NOMO-1 treated with dmso at 0.1 percent for 144 hours (cell line): ENCODE measurements at regions not wholly inside any gene's neighbourhood (a gene's known extent, or its start where the extent isn't known, plus 50 kb on each side); places are given as distances from the start of the nearest gene placed in this dataset.

Experiments used
- DNase-seq: peaks from one replicate; lab custom pipeline; 2025; ENCODE audit not compliant: unreplicated experiment; lab: John Stamatoyannopoulos, UW

- DNase-seq: no peak
Measured at GRCh38 chr9:81214975-81215374, 474.4 kb downstream of the TLE1 start.

GRCh38 chr9:81213456-81213855 lies 475.9 kb downstream of the TLE1 start:
- no peak for DNase-seq

- no peak for DNase-seq
Measured at GRCh38 chr9:81211741-81212140, 477.6 kb downstream of the TLE1 start.

GRCh38 chr9:81207651-81208050 lies 481.7 kb downstream of the TLE1 start:
- DNase-seq: no peak

- no peak for DNase-seq
Measured at GRCh38 chr9:81202292-81202691, 487.1 kb downstream of the TLE1 start.

GRCh38 chr9:81195206-81195605 lies 494.1 kb downstream of the TLE1 start:
- DNase-seq: no peak

GRCh38 chr9:81193362-81194339 lies 495.7 kb downstream of the TLE1 start:
- DNase-seq: no peak

- DNase-seq: no peak
Measured at GRCh38 chr9:81191222-81191621, 498.1 kb downstream of the TLE1 start.

- no peak for DNase-seq
Measured at GRCh38 chr9:81190659-81191058, 498.7 kb downstream of the TLE1 start.

- DNase-seq: no peak
Measured at GRCh38 chr9:81183761-81184160, 505.6 kb downstream of the TLE1 start.

- no peak for DNase-seq
Measured at GRCh38 chr9:81182431-81182830, 506.9 kb downstream of the TLE1 start.

- DNase-seq: no peak
Measured at GRCh38 chr9:81174023-81174422, 515.3 kb downstream of the TLE1 start.

GRCh38 chr9:81171689-81172088 lies 517.7 kb downstream of the TLE1 start:
- no peak for DNase-seq

GRCh38 chr9:81162361-81162760 lies 527.0 kb downstream of the TLE1 start:
- no peak for DNase-seq

GRCh38 chr9:81156381-81156780 lies 533.0 kb downstream of the TLE1 start:
- DNase-seq: no peak

- DNase-seq: no peak
Measured at GRCh38 chr9:81150016-81150625, 539.2 kb downstream of the TLE1 start.

- DNase-seq: no peak
Measured at GRCh38 chr9:81146684-81147337, 542.5 kb downstream of the TLE1 start.

GRCh38 chr9:81146241-81146640 lies 543.1 kb downstream of the TLE1 start:
- DNase-seq: no peak

GRCh38 chr9:81145331-81145963 lies 543.9 kb downstream of the TLE1 start:
- DNase-seq: no peak

GRCh38 chr9:81141961-81142360 lies 547.4 kb downstream of the TLE1 start:
- DNase-seq: no peak

GRCh38 chr9:81137976-81138568 lies 551.3 kb downstream of the TLE1 start:
- no peak for DNase-seq
